ENCODE measurements at regions not wholly inside any gene's neighbourhood (a gene's known extent, or its start where the extent isn't known, plus 50 kb on each side); places are given as distances from the start of the nearest gene placed in this dataset.
"Not testable (repeated sequence)": the region's sequence is repeated elsewhere in the genome, so short reads cannot be mapped to it uniquely, and the experiment has no call there.

GRCh38 chr4:118410138-118410537 is 57.3 kb upstream of the PRSS12 start:
- DNase-seq (ENCODE audit: low spot score) (no peak), FAIRE-seq (no peak)

- FAIRE-seq (no peak), DNase-seq (ENCODE audit: low spot score) (no peak)
Measured at GRCh38 chr4:118417325-118417724, 64.5 kb upstream of the PRSS12 start.

- not testable (repeated sequence) for FAIRE-seq; DNase-seq (ENCODE audit: low spot score)
Measured at GRCh38 chr4:118417800-118418199, 65.0 kb upstream of the PRSS12 start.

- not testable (repeated sequence) for DNase-seq (ENCODE audit: low spot score); FAIRE-seq
Measured at GRCh38 chr4:118418396-118418795, 65.6 kb upstream of the PRSS12 start.

GRCh38 chr4:118419626-118420025 is 66.8 kb upstream of the PRSS12 start:
- FAIRE-seq; DNase-seq (ENCODE audit: low spot score): not testable (repeated sequence)

GRCh38 chr4:118424062-118424461 is 71.3 kb upstream of the PRSS12 start:
- FAIRE-seq: not testable (repeated sequence)
- peak; percentile 29 for DNase-seq (ENCODE audit: low spot score)

GRCh38 chr4:118428881-118429280 is 76.1 kb upstream of the PRSS12 start:
- peak; percentile 61 for FAIRE-seq
- DNase-seq (ENCODE audit: low spot score): not testable (repeated sequence)

- DNase-seq (ENCODE audit: low spot score): peak; percentile 54
- peak; percentile 26 for FAIRE-seq
Measured at GRCh38 chr4:118432359-118432758, 79.6 kb upstream of the PRSS12 start.

GRCh38 chr4:118433612-118434375 is 81.0 kb upstream of the PRSS12 start:
- DNase-seq (ENCODE audit: low spot score); FAIRE-seq: not testable (repeated sequence)

- DNase-seq (ENCODE audit: low spot score): peak; percentile 58
- FAIRE-seq: not testable (repeated sequence)
Measured at GRCh38 chr4:118435415-118435814, 82.6 kb upstream of the PRSS12 start.

GRCh38 chr4:118442115-118442837 is 89.5 kb upstream of the PRSS12 start:
- FAIRE-seq: not testable (repeated sequence)

GRCh38 chr4:118447397-118447796 is 94.6 kb upstream of the PRSS12 start:
- not testable (repeated sequence) for FAIRE-seq; DNase-seq (ENCODE audit: low spot score)

More at GRCh38 chr4:118442115-118442837, 89.5 kb upstream of the PRSS12 start:
- DNase-seq (ENCODE audit: low spot score): not testable (repeated sequence)

- DNase-seq (ENCODE audit: low spot score); FAIRE-seq: not testable (repeated sequence)
Measured at GRCh38 chr4:118454857-118455256, 102.1 kb upstream of the PRSS12 start.

- DNase-seq (ENCODE audit: low spot score) (peak; percentile 72), FAIRE-seq (peak; percentile 92)
Measured at GRCh38 chr4:118461435-118461834, 108.6 kb upstream of the PRSS12 start.

- not testable (repeated sequence) for DNase-seq (ENCODE audit: low spot score); FAIRE-seq
Measured at GRCh38 chr4:118465831-118466230, 113.0 kb upstream of the PRSS12 start.

GRCh38 chr4:118474001-118474626 is 121.3 kb upstream of the PRSS12 start:
- FAIRE-seq: peak; percentile 98
- DNase-seq (ENCODE audit: low spot score): peak; percentile 35

GRCh38 chr4:118474771-118475170 is 122.0 kb upstream of the PRSS12 start:
- DNase-seq (ENCODE audit: low spot score): not testable (repeated sequence)

GRCh38 chr4:118475901-118476300 is 123.1 kb upstream of the PRSS12 start:
- not testable (repeated sequence) for FAIRE-seq; DNase-seq (ENCODE audit: low spot score)

More at GRCh38 chr4:118474771-118475170, 122.0 kb upstream of the PRSS12 start:
- peak; percentile 20 for FAIRE-seq

- peak; percentile 54 for FAIRE-seq
- not testable (repeated sequence) for DNase-seq (ENCODE audit: low spot score)
Measured at GRCh38 chr4:118477826-118478225, 125.0 kb upstream of the PRSS12 start.

- not testable (repeated sequence) for FAIRE-seq; DNase-seq (ENCODE audit: low spot score)
Measured at GRCh38 chr4:118485801-118486314, 133.1 kb upstream of the PRSS12 start.

GRCh38 chr4:118492963-118493362 is 140.2 kb upstream of the PRSS12 start:
- not testable (repeated sequence) for FAIRE-seq; DNase-seq (ENCODE audit: low spot score)
